IgD-negative memory B cell (primary cell): ENCODE measurements at regions not wholly inside any gene's neighbourhood (a gene's known extent, or its start where the extent isn't known, plus 50 kb on each side); places are given as distances from the start of the nearest gene placed in this dataset.
A peak's percentile ranks its signal among the peaks of the same experiment; 100 is the strongest.
"Not testable (repeated sequence)": the region's sequence is repeated elsewhere in the genome, so short reads cannot be mapped to it uniquely, and the experiment has no call there.

Experiments
- H3K27ac Mint-ChIP-seq, 3 donors: one replicate each; pipeline ENCODE4 v1.8.0; 2020 to 2022; ENCODE audit warnings: mild to moderate bottlenecking in 3 of 3, mixed read lengths in 3 of 3, moderate library complexity in 1 of 3
- H3K27me3 Mint-ChIP-seq: one replicate; pipeline ENCODE4 v1.8.0; 2021; ENCODE audit warnings: mixed read lengths
- H3K36me3 Mint-ChIP-seq: one replicate; pipeline ENCODE4 v1.8.0; 2020; ENCODE audit warnings: mild to moderate bottlenecking, mixed read lengths
- H3K4me1 Mint-ChIP-seq, 3 donors: one replicate each; pipeline ENCODE4 v1.8.0; 2020 to 2022; ENCODE audit warnings: mixed read lengths in 3 of 3, mild to moderate bottlenecking in 1 of 3
- H3K4me3 Mint-ChIP-seq, 4 donors: one replicate each; pipeline ENCODE4 v1.8.0; 2020 to 2022; ENCODE audit warnings: mild to moderate bottlenecking in 4 of 4, mixed read lengths in 4 of 4, moderate library complexity in 3 of 4
- H3K9me3 Mint-ChIP-seq, 3 donors: one replicate each; pipeline ENCODE4 v1.8.0; 2020 to 2021; ENCODE audit warnings: mixed read lengths in 3 of 3, mild to moderate bottlenecking in 1 of 3

- not testable (repeated sequence) for H3K4me3 Mint-ChIP-seq, H3K9me3 Mint-ChIP-seq, H3K27ac Mint-ChIP-seq, H3K4me1 Mint-ChIP-seq, H3K36me3 Mint-ChIP-seq
- H3K27me3 Mint-ChIP-seq: peaks cover 17% of the 10 kb centered on the region
These were observed 128.6 kb downstream of the ACTR3 start for GRCh38 chr2:114018464-114018863.

- H3K27me3 Mint-ChIP-seq: peaks cover 17% of the 10 kb centered on the region
- H3K9me3 Mint-ChIP-seq: peaks cover 3 to 8% (median 5%) of the 10 kb centered on the region in 3 donors
- H3K4me3 Mint-ChIP-seq: no peak overlapping the region
- H3K36me3 Mint-ChIP-seq: no peaks in the 10 kb centered on the region
- H3K4me1 Mint-ChIP-seq: no peaks in the 10 kb centered on the region
- no peak overlapping the region for H3K27ac Mint-ChIP-seq
These were observed 130.8 kb downstream of the ACTR3 start for GRCh38 chr2:114020668-114021067.

GRCh38 chr2:114022360-114023085 lies 132.6 kb downstream of the ACTR3 start:
- no peak overlapping the region for H3K4me3 Mint-ChIP-seq
- H3K27ac Mint-ChIP-seq: no peak overlapping the region
- no peaks in the 10 kb centered on the region for H3K4me1 Mint-ChIP-seq
- no peaks in the 10 kb centered on the region for H3K36me3 Mint-ChIP-seq
- H3K9me3 Mint-ChIP-seq: peaks cover 3 to 5% (median 4%) of the 10 kb centered on the region in 3 donors
- H3K27me3 Mint-ChIP-seq: peaks cover 17% of the 10 kb centered on the region

DNA sequence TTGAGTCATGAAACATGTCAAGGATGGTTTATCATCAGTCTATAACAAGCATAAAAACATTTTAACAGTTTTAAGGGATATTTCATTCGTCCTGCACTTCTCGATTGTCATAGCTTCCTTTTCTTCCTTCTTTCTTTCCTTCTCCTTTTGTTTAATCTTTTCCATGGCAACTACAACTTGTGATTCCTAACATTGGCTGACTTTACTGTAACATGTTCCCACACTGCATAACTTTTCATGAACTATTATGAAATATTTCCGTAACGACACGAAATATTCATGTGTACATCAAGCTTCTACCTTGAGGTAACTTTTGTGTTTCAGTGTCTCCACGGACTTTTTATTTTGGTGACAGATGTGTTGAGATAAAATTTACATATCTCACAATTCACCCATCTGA lies 134.4 kb downstream of the ACTR3 start:
- Mint-ChIP-seq H3K36me3 (no peaks in the 10 kb centered on the region), H3K27me3 (peaks cover 13% of the 10 kb centered on the region), H3K4me3 (no peak overlapping the region), H3K9me3 (peaks cover 2 to 8% (median 5%) of the 10 kb centered on the region in 3 donors), H3K4me1 (no peaks in the 10 kb centered on the region), H3K27ac (no peak overlapping the region)

DNA sequence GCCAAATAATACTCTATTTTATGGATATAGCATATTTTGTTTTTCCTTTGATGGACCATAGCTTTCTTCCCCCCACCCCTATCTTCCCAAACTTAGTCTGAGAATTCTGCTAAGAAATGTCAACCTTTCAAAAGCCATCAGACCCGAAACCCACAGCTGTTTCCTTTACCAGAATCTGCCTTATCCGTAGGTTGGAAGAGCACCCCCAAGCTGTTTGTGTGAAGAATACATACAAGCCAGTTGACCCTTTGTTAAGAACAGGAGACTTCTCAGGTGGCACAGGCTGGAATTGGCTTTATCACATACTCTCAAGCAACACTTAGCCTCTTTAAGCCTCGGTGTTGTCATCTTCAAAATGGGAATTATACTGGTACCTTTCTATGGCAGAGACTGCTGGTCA lies 135.1 kb downstream of the ACTR3 start:
- H3K27me3 Mint-ChIP-seq: peaks cover 10% of the 10 kb centered on the region
- H3K27ac Mint-ChIP-seq: no peak overlapping the region
- peaks cover 2 to 8% (median 5%) of the 10 kb centered on the region in 3 donors for H3K9me3 Mint-ChIP-seq
- no peaks in the 10 kb centered on the region for H3K4me1 Mint-ChIP-seq
- H3K36me3 Mint-ChIP-seq: no peaks in the 10 kb centered on the region
- H3K4me3 Mint-ChIP-seq: no peak overlapping the region

- H3K9me3 Mint-ChIP-seq: peaks cover 0 to 5% (median 0%) of the 10 kb centered on the region in 3 donors
- no peak overlapping the region for H3K27ac Mint-ChIP-seq
- no peaks in the 10 kb centered on the region for H3K27me3 Mint-ChIP-seq
- no peak overlapping the region for H3K4me3 Mint-ChIP-seq
- no peaks in the 10 kb centered on the region for H3K4me1 Mint-ChIP-seq
- no peaks in the 10 kb centered on the region for H3K36me3 Mint-ChIP-seq
These were observed 137.5 kb downstream of the ACTR3 start for GRCh38 chr2:114027437-114027836.

GRCh38 chr2:114031605-114032505 lies 142.0 kb downstream of the ACTR3 start:
- Mint-ChIP-seq H3K27ac (no peak overlapping the region), H3K4me3 (no peak overlapping the region), H3K27me3 (peaks cover 5% of the 10 kb centered on the region), H3K4me1 (no peaks in the 10 kb centered on the region), H3K9me3 (peaks cover 0 to 5% (median 3%) of the 10 kb centered on the region in 3 donors), H3K36me3 (no peaks in the 10 kb centered on the region)

DNA sequence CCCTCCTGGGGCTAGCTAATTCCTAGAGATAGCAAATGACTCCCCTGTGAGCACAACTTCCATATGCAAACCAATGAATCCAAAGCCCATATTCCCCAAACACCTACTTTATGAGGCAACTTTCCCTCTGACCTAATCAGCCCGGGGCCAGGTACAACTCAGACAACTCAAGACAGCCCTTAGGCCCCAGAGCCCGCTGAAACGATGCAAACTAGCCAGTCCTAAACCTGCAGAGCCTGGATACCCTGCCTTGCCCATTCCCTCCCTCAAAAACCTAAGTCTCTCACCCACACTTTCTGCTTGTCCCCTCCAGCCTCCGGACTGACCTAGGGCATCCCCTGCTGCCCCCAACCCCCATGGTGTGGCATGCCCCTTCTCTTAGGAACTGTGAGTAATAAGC lies 142.8 kb downstream of the ACTR3 start:
- Mint-ChIP-seq H3K4me1 (no peaks in the 10 kb centered on the region), H3K36me3 (no peaks in the 10 kb centered on the region), H3K27me3 (peaks cover 8% of the 10 kb centered on the region), H3K4me3 (peak overlapping the region in 1 of 4 donors; percentile 63), H3K9me3 (peaks cover 0 to 5% (median 3%) of the 10 kb centered on the region in 3 donors), H3K27ac (no peak overlapping the region)

DNA sequence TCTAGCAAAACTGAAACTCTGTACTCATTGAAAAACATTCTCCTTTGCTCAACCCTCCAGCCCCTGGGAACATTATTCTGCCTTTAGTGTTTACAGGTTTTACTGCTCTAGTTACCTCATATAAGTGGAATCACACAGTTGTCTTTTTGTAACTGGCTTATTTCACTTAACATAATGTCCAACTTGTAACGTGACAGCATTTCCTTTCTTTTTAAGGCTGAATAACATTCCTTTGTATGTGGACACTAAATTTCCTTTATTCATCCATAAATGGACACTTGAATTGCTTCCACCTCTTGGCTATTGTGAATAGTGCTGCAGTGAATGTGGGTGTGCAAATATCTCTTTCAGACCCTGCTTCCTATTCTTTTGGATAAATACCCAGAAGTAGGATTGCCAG lies 144.9 kb downstream of the ACTR3 start:
- Mint-ChIP-seq H3K36me3 (no peaks in the 10 kb centered on the region), H3K9me3 (peaks cover 0 to 3% (median 0%) of the 10 kb centered on the region in 3 donors), H3K4me3 (no peak overlapping the region), H3K27ac (no peak overlapping the region), H3K4me1 (no peaks in the 10 kb centered on the region), H3K27me3 (peaks cover 9% of the 10 kb centered on the region)

DNA sequence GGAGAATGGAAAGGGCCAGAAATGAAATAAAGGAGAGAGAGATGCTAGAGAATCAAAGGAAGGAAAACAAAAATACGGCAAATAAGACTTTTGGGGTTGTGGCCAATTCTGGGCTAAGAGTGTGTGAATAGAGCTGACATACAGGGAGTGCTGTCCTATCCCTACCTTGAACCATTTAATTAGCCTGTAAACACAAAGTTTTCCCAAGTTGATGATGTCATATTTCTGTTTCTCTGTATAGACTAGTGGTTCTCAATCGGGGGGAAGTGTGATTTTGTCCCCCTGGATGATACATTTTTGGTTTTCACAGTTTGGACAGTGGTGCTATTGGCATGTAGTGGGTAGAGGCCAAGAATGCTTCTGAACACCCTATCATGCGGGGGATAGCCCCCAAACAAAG lies 148.8 kb downstream of the ACTR3 start:
- peaks cover 0 to 3% (median 0%) of the 10 kb centered on the region in 3 donors for H3K9me3 Mint-ChIP-seq
- peaks cover 10% of the 10 kb centered on the region for H3K27me3 Mint-ChIP-seq
- no peaks in the 10 kb centered on the region for H3K4me1 Mint-ChIP-seq
- H3K27ac Mint-ChIP-seq: no peak overlapping the region
- no peaks in the 10 kb centered on the region for H3K36me3 Mint-ChIP-seq
- H3K4me3 Mint-ChIP-seq: no peak overlapping the region

DNA sequence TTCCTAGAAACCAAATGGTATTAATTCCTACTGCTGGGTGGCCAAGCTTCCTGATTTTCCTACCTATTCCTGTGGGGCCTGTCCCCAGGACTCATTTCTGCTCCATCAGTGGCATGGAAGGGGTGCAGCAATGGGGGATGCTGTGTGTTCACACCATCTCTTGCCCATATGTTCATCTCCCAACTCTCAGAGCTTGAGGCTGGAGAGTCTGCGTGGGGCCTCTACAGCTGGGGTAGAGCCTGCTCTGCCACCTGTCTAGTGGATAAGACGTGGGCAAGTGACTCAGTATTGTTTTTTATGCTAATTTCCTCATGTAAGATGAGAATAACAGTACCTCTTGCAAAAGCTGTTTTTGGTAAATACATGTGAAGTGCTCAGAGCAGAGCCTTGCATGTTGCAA lies 149.8 kb downstream of the ACTR3 start:
- Mint-ChIP-seq H3K36me3 (no peaks in the 10 kb centered on the region), H3K4me3 (no peak overlapping the region), H3K4me1 (no peaks in the 10 kb centered on the region), H3K27ac (no peak overlapping the region), H3K27me3 (peaks cover 10% of the 10 kb centered on the region), H3K9me3 (peaks cover 0 to 3% (median 0%) of the 10 kb centered on the region in 3 donors)

- Mint-ChIP-seq H3K4me1 (no peaks in the 10 kb centered on the region), H3K9me3 (peaks cover 0 to 3% (median 0%) of the 10 kb centered on the region in 3 donors)
These were observed 150.9 kb downstream of the ACTR3 start for GRCh38 chr2:114040826-114041225.

DNA sequence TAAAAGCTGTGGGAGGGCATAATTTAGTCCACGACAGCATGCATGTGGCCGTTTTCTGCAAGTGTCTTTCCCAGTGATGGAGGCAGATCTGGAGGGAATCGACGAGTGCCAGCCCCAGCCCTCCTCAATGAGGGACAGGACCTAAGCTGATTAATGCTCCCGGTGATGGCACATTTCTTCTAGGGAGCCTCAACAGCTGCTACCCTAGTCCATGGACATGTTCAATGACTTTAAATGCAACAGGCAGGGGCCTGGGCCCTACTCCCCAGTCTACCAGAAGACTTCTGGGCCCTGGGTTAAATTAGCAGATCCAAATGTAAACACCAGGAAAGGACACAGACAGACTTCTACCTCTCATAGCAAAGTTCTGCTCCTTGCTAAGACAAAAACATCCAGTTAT lies 155.1 kb downstream of the ACTR3 start:
- H3K27ac Mint-ChIP-seq: no peak overlapping the region
- peaks cover 2% of the 10 kb centered on the region for H3K36me3 Mint-ChIP-seq
- peaks cover 3% of the 10 kb centered on the region for H3K27me3 Mint-ChIP-seq
- no peaks in the 10 kb centered on the region for H3K9me3 Mint-ChIP-seq
- no peak overlapping the region for H3K4me3 Mint-ChIP-seq
- H3K4me1 Mint-ChIP-seq: no peaks in the 10 kb centered on the region

More at GRCh38 chr2:114040826-114041225, 150.9 kb downstream of the ACTR3 start:
- H3K27me3 Mint-ChIP-seq: peaks cover 6% of the 10 kb centered on the region
- no peak overlapping the region for H3K27ac Mint-ChIP-seq
- H3K4me3 Mint-ChIP-seq: no peak overlapping the region
- H3K36me3 Mint-ChIP-seq: no peaks in the 10 kb centered on the region

DNA sequence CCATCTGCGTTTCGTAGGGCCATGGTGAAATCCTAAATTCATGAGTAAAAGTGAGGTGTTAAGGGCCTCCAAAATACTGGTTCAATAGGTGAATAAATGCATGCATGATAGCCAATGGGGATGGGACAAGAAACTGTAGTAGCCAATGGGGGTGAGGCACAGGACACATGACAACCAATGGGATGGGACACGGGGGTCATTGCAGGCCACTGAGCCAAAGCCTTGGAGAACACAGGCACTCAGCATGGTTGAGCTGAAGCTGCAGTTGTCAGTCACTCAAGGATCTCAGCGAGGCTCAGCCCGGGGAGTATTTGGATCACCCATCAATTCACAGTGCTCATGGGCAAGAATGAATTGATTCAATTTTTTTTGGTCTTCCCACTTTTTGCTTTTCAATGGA lies 156.5 kb downstream of the ACTR3 start:
- no peaks in the 10 kb centered on the region for H3K4me1 Mint-ChIP-seq
- H3K4me3 Mint-ChIP-seq: no peak overlapping the region
- no peaks in the 10 kb centered on the region for H3K9me3 Mint-ChIP-seq
- H3K27ac Mint-ChIP-seq: no peak overlapping the region
- peaks cover 2% of the 10 kb centered on the region for H3K36me3 Mint-ChIP-seq
- H3K27me3 Mint-ChIP-seq: peaks cover 3% of the 10 kb centered on the region

- Mint-ChIP-seq H3K36me3 (peaks cover 2% of the 10 kb centered on the region), H3K27me3 (peaks cover 4% of the 10 kb centered on the region), H3K4me3 (no peak overlapping the region), H3K9me3 (no peaks in the 10 kb centered on the region), H3K4me1 (no peaks in the 10 kb centered on the region), H3K27ac (no peak overlapping the region)
These were observed 157.1 kb downstream of the ACTR3 start for GRCh38 chr2:114046866-114047435.
